NB4 (cell line): ENCODE measurements at regions not wholly inside any gene's neighbourhood (a gene's known extent, or its start where the extent isn't known, plus 50 kb on each side); places are given as distances from the start of the nearest gene placed in this dataset.

Experiments
- DNase-seq: peaks from one replicate; pipeline ENCODE4 v3.0.0; 2010; ENCODE audit warnings: low read depth
- H3K4me3 ChIP-seq: one replicate; pipeline ENCODE4 v1.5.1; 2011; ENCODE audit warnings: mild to moderate bottlenecking, low read depth, low read length, moderate library complexity
- MYC ChIP-seq: IDR thresholded peaks from 2 replicates; pipeline ENCODE4 v1.6.1; 2011; ENCODE audit warnings: low read depth, low read length
- POLR2A ChIP-seq: IDR thresholded peaks from 2 replicates; pipeline ENCODE4 v1.6.1; 2011; ENCODE audit warnings: mild to moderate bottlenecking; ENCODE audit not compliant: insufficient read length; ENCODE audit errors: extremely low read depth
- TF ChIP-seq, protein P1 (sequence below): IDR thresholded peaks from 2 replicates; pipeline ENCODE4 v1.6.1; 2011; ENCODE audit warnings: low read depth, low read length
- TF ChIP-seq, protein P2 (sequence below): IDR thresholded peaks from one replicate; pipeline ENCODE4 v1.5.1; 2012; ENCODE audit warnings: low read depth, low read length

DNA sequence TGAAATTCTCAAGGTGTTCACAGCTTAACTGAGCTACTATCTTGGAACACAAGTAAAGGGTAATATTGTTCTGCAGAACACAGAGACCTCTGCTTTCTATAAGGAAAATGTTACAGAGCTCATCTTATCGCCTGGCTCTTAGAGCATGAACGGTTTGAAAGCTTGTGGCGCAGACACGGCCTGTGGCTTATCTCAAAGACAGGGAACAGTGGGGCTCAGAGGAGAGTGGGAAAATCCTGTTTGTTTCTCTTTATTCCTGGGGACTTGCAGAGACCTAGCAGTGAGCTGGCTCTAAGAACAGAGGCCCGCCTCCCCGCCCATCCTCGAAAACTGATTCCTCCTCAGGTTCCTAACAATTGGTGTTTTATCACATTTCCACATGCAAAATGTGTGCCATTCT is 131.7 kb downstream of the EMX2 start:
- TF ChIP-seq POLR2A, result no peak
- no peak overlapping the region for H3K4me3 ChIP-seq
- no peak for DNase-seq

DNA sequence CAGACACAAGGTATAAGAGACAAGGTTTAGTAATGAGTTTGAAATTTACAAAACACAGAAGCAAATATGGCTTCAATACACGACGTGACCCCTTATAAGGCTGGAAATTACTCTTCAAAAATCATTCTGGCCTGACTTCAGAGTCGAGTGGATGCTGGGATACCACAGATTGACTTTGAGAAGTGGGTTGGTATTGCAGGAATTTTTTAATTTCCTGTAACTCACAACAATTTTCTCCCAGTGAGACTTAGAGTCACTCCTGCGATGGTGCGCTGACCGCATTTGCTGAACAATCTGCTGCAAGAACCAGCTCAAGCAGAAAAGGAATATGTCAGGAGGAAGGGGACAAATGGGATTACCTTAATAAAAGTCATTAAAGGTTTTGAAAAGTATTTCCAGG is 132.1 kb downstream of the EMX2 start:
- H3K4me3 ChIP-seq, result no peak overlapping the region
- no peak for DNase-seq
- TF ChIP-seq, protein P1, sequence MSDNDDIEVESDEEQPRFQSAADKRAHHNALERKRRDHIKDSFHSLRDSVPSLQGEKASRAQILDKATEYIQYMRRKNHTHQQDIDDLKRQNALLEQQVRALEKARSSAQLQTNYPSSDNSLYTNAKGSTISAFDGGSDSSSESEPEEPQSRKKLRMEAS, result no peak
- TF ChIP-seq, protein P2, sequence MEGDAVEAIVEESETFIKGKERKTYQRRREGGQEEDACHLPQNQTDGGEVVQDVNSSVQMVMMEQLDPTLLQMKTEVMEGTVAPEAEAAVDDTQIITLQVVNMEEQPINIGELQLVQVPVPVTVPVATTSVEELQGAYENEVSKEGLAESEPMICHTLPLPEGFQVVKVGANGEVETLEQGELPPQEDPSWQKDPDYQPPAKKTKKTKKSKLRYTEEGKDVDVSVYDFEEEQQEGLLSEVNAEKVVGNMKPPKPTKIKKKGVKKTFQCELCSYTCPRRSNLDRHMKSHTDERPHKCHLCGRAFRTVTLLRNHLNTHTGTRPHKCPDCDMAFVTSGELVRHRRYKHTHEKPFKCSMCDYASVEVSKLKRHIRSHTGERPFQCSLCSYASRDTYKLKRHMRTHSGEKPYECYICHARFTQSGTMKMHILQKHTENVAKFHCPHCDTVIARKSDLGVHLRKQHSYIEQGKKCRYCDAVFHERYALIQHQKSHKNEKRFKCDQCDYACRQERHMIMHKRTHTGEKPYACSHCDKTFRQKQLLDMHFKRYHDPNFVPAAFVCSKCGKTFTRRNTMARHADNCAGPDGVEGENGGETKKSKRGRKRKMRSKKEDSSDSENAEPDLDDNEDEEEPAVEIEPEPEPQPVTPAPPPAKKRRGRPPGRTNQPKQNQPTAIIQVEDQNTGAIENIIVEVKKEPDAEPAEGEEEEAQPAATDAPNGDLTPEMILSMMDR, result no peak
- no peak for TF ChIP-seq POLR2A
- no peak for TF ChIP-seq MYC

DNA sequence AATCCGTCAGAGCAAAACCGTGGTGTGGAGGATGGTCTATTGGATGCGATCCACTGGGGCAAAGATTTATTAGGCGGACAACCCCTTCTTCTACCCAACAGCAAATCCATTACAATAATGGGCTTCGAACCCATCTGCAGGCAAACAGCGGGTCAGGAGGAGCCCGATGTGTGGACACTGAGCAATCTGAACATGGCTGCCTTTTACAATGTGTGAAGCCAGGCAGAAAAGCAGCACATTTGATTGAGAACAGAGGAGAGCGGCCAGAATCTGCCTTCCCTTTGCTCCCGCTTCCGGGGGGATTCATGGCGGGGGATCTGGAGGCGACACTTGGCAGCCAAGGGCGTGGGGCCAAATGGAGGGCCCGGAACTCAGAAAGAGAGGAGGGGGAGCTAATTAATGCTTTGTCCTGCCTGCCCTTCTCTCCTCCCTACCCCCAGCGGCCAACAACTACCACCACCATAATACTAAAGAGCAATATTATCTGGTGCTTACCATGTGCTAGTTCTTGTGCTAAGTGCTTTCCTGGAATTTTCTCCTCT is 133.0 kb downstream of the EMX2 start:
- H3K4me3 ChIP-seq, result no peak overlapping the region
- DNase-seq, result no peak
- TF ChIP-seq POLR2A (no peak), MYC (no peak)
- TF ChIP-seq, protein P1, result no peak
- TF ChIP-seq, protein P2, result no peak

DNA sequence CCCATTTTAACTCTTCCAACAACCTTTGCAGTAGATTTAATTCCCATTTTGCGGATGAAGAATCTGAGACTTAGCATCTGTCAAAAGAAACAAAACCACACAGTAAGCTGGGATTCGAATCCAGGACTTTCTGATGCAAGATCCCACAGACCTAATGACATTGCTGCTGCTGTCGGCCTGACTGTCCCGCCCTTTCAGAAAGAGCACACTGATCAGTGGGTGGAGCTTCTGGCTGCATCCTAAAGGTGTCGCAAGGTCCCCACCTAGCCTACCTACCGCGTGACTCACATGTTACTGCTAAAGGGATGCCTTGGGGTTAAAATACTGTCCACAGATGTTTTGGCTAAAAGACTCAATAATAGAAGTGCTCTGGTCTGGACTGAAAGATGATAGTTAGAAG is 134.7 kb downstream of the EMX2 start:
- DNase-seq, result no peak
- no peak overlapping the region for H3K4me3 ChIP-seq
- TF ChIP-seq POLR2A (no peak), MYC (no peak)
- TF ChIP-seq, protein P1, result no peak
- TF ChIP-seq, protein P2, result no peak

DNA sequence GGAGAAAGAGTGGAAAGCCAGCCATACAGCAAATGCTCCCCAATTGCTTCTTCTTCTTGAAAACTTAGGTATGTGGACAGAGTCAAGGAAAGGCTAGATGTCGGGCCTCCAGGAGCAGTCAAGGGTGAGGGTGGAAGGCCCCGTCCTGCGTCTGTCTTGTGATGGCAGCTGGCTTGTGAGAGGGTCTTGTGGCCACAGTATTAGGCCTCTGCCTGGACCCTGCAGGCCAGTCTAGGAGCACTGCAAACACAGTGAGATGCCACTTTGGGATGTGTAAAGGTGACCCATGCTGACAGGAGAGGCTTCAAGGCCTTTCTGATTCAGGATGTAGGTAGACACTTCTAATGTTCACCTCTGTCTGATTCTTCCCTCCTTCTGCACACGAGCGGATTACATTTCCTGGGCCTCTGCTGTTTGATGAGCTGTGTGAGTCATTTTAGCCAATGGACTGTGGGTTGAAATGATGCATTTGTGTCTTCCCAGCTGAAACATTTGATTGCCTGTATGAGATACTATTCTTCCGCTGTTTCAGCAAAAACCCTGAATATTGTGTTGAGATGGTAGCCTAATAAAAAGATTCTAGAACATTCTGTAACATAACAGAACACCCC is 135.4 kb downstream of the EMX2 start:
- DNase-seq, result no peak
- TF ChIP-seq, protein P2, result no peak
- TF ChIP-seq POLR2A (no peak), MYC (no peak)
- TF ChIP-seq, protein P1, result no peak
- no peak overlapping the region for H3K4me3 ChIP-seq

DNA sequence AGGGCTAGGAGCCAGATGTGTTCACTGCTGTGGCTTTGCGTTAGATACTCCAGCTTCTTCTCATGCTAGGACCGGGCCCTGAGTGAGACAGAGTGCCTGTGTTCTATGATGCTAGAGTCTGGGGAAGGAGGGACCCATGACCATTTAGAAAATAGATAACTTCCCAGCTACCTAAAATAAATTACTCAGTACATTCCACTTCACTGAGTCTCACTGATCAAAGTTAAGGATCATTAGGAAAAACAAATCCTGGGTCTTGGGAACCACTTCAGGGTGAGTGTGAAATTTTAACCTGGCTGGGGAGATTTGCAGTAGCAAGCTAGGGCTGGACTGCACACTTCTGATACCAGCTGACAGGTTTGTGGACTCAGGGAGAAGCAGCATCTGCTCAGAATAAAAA is 138.1 kb downstream of the EMX2 start:
- TF ChIP-seq, protein P1, result no peak
- DNase-seq, result no peak
- H3K4me3 ChIP-seq, result no peak overlapping the region

DNA sequence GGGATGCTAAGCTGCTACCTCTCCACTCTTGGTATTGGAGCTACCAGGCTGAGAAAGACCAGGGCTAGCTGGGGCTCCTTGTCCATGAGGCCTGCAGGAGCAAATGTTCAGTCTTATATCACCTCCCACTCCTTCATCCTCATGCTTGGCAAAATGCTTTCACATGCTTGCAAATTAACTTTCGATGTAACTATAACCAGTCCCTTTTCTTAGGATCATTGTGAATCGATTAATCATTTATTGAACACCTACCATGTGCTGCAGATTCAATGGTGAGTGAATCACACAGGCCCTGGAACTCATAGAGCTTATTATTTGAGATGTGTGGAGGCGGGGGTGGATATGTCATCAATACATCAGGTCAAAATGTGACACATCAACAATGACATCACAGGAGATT is 138.6 kb downstream of the EMX2 start:
- no peak for DNase-seq
- TF ChIP-seq, protein P1, result no peak
- TF ChIP-seq MYC (no peak), POLR2A (no peak)
- TF ChIP-seq, protein P2, result no peak
- H3K4me3 ChIP-seq, result no peak overlapping the region
